Mesenteric fat pad (tissue), 1 donor: ENCODE measurements at regions not wholly inside any gene's neighbourhood (a gene's known extent, or its start where the extent isn't known, plus 50 kb on each side); places are given as distances from the start of the nearest gene placed in this dataset.

Source experiments
- DNase-seq: peaks from one replicate; pipeline ENCODE4 v3.0.0-alpha.2; 2020; ENCODE audit warnings: low spot score
- donor health status: DM: yes; HTN: yes; CAD: no.

DNA sequence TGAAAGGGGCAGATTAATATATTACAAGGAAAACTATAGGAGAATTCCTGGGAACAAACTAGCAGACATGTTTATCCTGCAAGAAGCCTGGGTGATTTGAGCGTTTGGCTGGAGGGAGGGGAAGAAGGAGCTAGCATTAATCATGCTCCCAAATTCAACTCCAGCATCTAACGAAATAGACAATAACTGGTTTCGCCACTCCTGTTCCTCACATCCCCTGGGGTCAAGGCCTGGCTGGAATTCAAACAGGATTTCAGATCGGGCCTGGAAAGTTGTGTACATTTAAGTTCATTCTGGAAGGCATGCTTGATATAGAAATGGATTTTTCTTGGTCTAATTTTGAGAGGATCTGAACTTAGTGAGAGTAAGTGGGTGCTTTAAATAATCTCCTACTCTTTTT lies 126.1 kb upstream of the CTAGE1 start:
- no peak for DNase-seq

DNA sequence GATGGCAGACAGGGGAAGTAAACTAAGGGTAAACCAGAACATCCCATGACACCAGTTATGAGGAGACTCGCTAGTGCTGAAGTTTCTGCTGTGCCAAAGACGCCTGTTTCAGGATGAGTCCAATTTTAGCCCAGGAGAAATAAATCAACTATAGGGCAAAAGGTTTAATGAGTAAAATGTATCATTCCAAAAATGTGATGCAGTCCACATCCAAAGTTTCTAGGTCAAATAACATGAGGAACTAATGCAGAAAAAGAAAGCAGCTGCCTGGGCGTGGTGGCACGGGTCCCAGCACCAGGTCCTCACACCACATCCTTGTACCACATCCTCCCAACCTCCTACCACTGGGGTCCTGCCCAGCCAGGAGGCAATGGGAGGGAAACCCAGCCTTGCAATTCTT lies 126.9 kb upstream of the CTAGE1 start:
- no peak for DNase-seq

DNA sequence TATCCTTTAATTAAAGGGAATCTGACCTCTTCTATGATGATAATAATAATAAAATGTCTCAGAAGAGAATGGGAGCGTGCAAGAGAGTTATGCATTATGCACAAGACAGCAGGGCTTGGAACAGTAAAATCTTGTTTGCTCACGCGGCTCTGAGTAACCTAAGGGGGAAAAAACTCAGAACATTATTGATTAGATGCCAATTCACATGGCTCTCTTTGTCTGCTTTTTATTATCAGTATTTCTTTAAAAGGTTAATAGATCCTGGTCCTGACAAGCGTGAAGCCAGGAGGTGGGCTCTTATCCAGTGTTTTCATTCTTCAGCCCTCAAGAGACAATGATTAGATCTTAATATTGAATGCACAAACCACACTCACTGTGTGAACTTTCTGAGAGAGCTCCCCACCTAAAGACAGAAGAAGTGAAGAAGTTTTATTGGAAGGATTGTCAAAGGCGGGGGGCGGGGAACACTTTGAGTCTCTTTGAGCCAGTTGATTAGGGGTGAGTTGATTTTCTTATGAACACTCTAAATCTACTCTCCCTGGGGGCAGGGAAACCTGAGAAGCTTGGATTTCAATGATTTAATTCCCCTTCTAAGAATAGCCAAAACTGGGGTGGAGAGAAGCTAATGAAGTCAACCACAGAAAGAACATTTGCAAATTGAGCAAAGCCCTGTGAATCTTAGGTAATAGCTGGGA lies 127.5 kb upstream of the CTAGE1 start:
- no peak for DNase-seq

DNA sequence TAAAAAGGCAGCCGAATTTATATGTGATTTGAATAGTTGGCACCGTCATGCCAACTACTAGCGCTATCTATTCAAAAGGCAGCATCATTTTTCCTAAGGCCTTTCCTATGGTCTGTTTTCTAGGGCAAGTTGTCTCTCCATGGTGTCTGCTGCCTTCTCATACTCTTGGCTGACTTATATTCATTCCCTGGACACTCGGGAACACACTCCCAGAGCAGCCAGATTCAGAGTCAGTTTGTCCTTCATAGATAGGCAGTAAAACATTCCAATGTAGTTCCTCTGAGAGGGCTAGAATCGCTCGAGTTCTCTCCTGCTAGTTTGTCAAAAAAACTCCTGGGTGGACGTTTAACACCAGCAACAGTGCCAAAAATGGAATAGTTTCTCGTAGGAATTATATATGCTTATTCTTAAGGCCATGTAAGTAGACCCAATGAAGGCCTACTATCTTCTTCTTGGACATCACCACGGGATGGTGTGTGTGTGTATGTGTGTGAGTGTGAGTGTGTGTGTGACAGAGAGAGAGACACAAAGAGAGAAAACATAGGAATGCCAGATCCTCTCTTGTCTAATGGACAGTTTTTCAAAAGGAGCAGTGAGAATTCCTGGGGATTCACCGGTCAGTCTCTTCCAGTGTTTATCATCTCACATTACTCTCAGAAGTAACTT lies 129.3 kb upstream of the CTAGE1 start:
- DNase-seq: no peak

DNA sequence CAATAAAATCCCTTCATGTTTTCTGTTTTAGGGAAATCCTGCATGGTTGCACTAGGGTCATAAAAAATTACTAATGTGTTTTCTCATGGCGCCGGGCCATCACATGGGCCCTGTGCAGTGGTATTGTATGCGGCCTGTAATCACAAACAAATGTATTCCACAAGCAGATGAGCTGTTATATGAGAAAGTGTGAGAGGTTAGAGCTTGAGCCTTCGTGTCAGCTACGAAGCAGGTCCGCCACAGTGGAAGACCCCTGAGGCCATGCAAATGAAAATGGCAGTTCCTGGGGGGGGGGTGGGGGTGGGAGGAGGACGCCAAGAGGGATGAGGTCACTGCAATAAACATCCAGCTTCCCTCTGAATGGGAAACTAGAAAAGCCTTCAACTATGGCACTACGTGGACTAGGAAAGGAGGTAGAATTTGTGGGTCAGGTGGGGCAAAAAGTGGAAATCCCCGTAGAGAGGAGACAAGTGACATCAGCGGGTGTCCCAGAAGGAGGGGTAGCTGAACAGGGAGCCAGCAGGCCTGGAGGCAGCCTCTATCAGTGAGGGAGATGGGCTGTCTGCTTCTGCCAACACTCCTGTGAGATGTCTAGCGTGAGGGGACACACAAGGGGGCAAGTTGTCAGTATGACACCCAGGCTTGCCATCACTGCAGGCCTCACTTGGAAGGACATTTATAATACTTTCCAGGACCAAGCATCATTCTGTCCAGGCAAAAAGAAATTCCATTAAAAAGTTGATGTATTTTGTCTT lies 130.3 kb upstream of the CTAGE1 start:
- no peak for DNase-seq

DNA sequence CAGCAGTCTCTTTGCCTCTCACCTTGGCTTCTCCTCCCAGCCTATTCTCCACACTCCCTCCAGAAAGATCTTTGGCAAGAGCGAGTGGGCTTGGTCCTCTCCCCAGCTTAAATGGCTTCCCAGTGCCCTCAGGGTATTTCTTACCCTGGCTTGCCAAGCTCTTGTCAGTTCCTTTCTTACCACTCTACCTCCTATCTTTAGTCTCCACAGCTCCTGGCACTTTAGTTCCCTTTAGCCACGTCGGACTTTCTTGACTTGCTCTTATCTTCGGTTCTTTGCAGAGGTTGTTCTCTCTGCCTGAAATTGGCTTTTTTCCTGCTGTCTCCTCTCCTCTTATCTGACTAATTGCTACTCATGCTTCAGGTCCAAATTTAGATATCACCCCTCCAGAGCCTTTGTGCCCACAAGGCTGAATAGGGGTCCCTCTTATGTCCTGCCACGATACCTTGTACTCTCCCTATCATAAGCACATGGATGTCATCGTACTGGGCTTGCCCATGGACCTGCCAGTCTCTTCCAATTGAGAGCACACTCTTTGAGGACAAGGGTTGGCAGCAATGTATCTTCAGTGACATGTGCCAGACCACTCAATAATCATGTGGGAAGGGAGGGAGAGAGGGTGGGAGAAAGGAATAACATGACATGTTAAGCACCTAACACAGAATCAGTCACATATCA lies 131.7 kb upstream of the CTAGE1 start:
- DNase-seq: no peak

DNA sequence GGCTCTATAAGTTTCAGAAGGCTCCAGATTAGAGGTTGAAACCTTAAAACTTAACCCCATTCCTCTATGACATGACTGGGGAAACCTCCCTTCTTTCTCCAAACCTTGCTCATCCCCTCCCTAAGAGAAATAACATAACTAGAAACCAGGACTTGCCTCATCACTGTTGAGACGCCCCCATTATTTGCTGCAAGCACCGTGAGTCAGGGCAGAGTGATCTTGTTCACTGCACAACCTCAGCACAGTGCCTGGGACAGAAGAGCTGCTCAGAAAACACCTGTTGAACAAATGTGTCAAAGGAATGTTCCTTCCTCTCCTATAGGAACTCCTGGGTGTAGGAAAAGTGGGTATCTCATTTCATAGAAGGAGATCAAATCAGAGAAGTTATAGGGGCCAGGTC lies 132.7 kb upstream of the CTAGE1 start:
- no peak for DNase-seq

DNA sequence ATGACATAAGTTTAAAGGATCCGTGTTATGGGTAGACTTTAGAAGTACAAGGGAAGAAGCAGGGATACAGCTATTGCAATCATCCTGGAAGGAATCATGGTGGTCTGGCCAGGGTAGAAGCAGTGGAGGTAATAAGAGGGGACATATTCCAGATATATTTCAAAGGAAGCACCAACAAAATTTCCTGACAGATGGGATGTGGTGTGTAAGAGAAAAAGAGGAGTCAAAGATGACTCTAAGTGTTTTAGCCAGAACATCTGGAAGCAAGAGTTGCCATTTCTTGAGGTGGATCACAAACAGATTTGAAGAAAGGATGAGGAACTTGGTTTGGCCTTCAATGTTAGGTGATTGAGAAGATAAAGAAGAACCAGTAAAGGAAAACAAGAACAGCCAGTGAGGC lies 133.1 kb upstream of the CTAGE1 start:
- no peak for DNase-seq

DNA sequence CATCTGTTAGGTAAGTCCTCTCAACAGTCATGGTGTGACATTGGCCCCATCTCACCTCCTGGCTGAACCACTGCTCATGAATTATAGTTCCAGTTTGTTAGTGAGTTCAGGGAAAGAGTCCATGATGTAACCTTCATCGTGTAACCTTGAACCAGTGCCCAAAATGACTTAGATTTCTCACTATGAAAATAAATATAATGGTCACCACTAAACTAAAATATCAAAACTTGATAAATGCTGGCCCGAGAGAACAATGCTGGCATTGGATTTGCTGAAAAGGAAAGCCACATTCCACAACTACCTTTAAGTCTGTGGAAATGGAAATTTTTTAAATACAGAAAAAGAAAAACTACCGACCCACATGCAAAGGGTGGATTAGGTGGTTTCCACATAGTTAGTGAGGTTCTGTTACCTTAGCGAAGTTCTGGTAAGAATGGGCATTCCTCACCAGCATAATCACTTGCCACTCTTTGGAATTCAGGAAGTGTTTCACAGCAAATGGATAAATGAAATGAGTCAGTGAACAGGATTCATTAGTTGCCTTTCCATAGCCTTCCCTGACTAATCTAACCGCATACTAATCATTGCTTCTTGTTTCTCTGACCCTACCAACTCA lies 133.9 kb upstream of the CTAGE1 start:
- DNase-seq: no peak

DNA sequence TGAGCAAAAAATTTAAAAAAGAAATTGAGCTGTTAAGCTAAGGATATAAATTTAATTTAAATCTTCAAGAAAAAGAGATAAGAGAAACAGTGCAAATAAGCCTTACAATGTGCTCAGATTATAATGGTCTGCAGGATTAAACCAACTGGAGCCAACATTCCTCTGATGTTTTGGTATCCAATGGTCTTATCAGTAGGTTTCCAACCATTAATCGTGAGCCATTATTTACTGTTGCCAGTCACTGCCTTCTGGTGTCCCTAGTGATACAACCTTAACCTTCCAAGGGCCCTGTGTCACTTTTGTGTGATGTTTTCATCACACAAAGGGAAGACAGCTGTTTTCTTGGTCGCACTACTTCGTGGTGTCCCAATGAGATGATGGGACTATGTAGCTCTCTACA lies 134.5 kb upstream of the CTAGE1 start:
- DNase-seq: no peak

DNA sequence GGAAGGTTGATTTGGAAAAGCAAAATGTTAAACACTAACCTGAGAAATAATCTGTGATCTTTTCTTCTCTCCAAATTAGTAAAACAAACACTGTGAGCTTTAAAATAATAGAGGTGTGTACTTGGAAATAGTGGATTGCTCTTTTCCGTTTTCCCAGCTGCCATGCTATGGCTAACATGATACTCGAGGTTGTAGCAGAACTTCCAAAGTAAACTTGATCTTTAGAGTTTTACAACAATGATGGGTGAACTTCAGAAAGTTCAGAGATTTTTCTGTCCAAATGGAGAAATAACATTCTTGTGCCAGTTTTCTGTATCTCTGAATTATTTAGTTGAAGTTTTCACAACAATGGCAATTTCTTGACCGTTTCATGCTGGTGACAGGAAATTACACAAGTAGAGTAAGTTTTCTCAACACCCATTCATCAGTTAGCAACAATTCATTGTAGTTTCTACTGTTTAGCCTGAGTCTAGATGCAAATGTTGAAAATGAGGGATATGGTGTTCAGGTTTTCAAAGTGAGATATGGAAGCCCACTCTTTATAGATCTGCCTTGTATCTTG lies 135.3 kb upstream of the CTAGE1 start:
- DNase-seq: no peak

DNA sequence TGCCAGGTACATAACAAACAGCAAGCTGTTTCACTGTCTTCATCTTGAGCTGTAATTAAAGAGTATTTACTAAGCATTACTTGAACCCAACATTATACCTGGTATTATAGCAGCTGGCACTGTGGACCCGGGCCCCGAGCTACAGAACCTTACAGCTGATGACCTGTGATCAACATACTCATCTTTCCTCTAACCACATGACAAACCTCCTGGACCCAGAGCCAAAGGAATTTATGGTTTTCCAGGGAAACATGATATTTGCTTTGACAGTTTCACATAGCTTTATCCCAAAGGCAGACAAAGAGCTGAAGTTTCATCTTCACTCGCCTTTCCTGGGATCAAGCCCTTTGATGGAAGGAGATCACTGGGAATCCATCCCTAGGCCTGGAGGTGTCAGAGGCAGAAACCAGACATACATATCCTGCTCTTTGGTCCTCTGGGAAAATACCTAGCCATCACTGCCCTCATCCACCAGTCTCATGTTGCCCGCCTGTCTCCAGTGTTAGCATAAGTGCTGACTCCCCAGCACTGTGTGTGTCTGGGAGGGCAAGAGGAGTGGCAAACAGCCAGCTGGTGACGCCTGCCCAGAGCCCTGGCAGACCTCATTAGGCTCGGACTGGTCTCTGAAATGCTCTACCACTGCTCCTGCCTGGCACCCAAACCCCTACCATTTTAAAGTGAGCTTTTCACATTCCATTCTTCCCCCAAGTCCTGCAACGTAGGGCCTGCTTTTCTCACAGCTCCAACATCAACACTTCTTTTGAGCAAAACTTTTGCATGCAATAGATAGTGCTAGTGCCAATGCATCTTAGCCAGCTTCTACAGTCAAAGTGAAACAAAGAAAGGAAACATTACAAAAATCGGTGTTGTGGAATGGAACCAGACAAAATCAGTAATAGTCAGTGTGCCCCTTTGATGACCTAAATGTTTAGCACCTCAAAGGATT lies 138.8 kb upstream of the CTAGE1 start:
- DNase-seq: no peak

DNA sequence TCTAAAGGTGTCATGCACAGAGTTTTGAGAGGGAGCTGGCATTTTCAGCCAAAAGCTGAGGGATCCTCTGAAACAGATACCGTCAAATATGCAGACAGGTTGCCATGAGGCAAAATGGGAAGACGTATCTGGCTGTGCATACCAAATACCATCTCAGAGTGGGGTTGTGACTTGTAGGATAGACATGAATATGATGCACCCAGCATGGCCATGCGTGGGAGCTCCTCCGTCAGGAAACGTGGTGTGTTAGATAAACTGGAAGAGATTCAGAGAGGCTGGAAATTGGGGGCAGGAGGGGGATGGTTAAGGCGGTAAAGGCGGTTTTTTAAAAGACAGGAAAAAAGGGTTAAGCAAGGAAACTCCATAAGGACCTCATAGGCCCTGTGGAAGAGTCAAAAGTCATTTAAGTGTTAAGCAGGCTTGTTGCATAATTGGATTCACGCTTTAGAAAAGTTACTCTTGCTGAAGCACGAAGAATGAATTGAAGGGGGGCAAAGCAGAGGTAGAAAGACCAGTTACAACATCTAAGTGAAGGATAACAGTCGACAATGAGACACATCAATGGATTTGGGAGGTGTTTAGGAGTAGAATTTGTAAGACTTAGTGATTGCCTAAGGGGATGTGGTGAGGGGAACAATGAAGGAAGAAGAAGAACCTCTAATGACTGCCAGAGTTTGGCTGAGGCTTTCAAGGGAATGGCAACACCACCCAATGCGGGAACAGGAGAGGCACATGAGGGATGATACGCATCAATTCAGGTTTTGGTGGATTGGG lies 139.6 kb upstream of the CTAGE1 start:
- no peak for DNase-seq

DNA sequence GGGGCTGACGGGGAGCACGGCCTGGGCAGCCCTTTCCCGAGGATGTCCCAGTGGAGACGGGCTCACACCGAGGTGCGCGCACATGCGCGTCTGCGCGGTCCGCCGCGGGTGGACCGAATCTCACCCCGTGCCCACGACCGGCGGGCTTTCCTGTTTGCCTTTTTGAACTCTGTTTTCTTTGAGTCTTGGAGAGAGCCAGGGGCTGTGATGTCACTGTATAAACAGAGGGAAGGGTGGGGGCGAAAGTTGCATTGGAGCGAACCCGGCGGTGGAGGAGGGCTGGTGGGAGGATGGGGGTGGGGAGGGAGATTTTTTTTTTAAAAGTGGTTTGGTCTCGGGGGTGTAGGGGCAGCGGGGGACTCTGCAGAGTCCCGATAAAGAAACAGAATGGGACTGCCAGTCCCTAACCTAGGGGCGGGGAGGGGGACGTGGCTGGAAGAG lies 141.2 kb upstream of the CTAGE1 start:
- DNase-seq: no peak

DNA sequence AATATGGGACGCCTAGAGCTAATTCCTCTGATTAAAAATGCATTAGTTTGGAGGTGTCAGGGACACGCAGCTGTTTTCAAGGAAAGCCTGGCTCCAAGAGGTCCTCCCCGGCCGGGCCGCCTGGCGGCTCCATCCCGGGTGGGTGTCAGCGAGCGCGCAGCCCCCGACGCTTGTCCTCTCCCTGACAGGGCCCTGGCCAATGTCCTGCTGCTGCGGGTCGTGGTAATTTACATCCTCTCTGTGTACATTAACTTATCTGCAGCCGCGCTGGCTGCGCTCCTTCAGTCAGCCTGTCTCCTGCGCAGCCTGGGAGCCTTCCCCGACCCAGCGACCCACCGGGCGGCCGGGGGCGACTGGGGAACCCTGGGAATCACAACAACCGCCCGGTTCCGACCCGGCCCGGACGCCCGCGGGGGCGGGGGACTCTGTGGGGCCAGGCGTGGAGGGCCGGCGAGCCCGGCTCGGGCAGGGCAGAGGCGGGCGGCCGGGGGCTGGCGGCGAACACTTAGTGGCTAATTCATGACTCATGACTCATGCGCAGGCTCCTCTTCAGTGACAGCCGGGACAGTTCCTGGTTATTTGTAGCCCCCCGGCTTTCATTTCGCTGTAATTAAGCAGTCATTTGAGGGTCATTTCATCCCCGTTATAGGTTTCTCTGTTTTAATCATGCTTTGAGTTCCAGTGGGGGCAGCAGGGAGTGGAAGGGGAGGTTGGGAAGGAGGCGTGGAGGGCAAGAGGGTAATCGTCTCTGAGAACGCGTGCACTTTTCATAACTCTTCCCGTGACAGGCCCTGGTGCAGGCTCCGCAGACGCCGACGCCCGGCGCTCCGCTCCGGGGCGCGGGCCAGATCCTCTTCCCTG lies 141.9 kb upstream of the CTAGE1 start:
- DNase-seq: peak; percentile 93

DNA sequence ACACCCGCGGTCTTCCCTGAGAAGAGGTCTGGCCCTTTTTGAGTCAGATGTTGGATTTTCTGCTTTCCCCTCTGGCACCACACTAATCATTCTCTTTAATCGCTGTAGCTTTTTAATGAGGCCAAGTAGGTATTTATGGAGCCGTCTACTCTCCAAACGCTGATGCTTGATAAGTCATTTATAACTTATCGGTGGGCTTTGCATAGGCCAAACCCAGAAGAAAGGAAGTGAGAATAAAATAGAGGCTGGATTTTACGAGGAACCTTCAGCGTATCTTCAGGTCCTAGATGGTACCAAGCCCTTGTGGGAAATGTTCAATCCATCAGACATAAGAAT lies 142.5 kb upstream of the CTAGE1 start:
- DNase-seq: no peak

DNA sequence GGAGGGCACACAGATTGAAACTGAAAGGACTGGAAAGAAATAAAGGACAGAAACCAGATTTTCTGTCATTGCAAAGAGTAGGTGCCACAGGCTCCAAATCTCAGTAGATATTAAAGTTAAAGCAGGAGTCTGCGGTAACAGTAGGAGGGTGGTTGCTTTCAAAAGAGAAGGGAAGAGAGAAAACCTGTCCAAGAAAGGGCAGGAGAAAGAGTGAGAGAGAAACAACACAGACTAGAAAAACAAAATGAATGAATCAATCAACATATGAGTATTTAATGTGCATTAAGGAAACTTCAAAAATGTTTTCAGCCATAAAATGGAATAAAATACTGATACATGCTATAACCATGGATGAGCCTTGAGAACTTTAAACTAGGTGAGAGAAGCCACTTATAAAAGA lies 143.1 kb upstream of the CTAGE1 start:
- no peak for DNase-seq

DNA sequence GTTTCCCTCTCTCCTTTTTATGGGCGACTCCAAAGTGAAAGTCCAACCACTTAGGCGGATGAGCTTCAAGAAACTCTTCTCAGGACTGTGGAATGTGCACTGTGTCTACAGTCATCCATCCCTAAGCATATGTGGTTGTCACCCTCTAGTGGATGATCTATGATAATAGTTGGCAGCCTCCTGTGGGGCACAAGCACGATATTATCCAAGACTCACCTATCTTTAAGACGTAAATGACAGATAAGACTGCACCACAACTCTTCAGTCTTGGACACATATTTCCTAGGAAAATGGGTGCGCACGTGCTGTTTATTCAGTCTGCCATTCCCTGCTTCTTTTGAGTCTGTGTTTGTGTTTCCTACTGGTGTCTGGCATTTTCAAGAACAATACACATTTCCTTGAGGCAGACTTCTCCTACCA lies 145.5 kb upstream of the CTAGE1 start:
- no peak for DNase-seq
